ENCODE measurements at regions not wholly inside any gene's neighbourhood (a gene's known extent, or its start where the extent isn't known, plus 50 kb on each side); places are given as distances from the start of the nearest gene placed in this dataset.

DNA sequence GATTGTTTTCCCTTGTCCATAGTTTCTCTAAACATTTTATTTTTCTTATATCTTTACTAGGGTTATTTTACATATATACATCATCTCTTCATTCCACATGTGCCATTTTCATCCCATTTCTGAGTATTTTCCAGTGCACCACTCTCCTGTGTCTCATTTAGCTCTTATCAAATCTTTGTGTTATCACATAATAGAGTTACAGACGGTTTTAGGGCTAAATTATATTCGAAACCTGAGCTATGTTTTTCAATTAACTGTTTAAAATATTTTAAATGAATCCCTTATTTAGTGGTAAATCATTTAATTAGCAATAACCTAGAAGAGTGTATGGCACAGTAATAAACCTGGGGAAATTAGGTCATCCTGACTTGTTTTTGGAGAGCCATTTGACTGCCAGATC lies 160.4 kb upstream of the DCN start:
- no peak for DNase-seq (ENCODE audit: low read depth in 2 of 2, low spot score in 1 of 2)

DNA sequence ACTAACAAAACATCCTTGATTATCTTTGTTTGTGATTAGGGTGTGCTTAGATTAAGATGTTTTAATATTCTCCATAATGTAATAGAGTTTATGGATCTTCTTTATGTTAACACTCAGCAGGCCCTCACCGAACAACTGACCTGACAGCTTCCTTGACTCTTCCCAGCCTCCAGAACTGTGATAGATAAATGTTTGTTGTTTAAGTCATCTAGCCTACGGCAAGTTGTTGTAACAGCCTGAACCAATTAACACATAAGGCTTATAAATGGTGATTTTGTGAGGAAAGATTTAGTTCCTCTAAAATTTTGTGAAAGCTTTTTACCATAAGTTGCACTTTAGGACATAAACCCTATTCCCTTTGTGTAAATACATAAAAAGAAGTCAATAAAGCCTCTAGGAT lies 156.5 kb upstream of the DCN start:
- DNase-seq (ENCODE audit: low read depth in 2 of 2, low spot score in 1 of 2), result no peak

DNA sequence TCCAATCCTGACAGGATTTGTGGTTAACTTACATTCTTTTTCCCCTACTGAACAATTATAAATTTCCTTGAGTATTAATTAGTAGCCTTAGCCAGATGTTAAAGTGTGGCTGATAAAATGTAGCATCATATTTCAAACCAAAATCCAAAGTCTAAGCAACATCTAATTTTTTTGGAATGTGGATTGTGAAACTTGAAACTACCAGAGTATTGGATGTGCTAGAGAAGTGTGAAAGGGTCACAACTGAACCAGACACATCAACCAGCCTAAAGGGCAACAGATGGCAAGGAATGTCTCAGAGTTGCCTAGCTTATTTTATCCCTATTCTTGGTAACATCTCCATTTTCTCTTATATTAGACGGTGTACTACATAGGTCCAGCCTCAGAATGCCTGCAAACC lies 153.1 kb upstream of the DCN start:
- DNase-seq (ENCODE audit: low read depth in 2 of 2, low spot score in 1 of 2), result no peak

DNA sequence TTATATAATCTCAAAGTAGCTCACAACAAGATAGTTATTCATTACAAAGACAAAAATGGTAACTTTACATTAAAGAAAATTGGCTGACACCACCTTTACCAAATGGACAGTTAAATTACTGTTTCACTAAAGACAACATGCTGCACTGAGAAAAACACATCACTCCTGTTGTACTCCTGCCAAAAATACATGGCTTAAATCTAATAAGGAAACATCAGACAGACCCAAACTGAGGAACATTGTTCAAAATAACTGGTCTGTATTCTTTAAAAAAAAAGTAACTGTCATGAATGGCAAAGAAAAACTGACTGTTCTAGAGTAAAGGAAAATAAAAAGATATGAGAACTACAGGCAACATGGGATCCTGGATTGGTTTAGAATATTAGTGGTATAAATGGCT lies 151.3 kb upstream of the DCN start:
- no peak for DNase-seq (ENCODE audit: low read depth in 2 of 2, low spot score in 1 of 2)

DNA sequence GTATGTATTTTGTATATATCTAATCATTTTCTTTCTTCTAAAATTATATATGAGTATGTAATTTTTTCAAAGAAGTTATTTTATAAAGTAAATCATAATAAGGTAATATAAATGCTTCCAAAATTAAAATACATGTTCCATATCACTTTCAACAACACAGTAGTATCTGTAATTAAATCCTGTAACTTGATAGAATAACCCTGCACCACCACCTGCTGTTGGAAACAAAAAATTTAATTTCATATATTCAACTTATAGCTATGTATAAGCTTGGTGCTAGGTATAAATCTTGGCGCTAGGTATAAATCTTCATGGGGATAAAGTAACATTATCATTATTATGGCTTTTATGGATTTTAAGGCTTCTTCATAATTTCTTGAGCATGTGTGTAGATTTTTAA lies 149.7 kb upstream of the DCN start:
- DNase-seq (ENCODE audit: low read depth in 2 of 2, low spot score in 1 of 2), result no peak

DNA sequence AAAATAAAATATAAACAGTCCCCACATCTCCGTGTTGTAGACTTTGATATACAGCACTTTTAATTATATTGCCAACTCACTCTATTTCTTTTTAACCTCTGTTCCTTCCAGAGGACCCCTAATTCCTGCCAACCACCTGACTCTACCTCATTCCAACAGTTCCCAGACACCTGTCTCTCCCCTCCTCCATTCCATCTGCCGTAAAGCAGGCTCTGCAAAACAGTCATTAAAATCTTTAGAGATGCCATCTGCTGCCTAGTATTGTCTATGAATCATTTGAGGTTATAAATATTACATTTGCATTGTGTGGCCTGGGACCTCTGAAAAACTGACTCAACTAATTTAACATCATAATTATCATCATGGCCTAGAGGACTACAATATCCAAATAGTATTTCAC lies 148.8 kb upstream of the DCN start:
- no peak for DNase-seq (ENCODE audit: low read depth in 2 of 2, low spot score in 1 of 2)

DNA sequence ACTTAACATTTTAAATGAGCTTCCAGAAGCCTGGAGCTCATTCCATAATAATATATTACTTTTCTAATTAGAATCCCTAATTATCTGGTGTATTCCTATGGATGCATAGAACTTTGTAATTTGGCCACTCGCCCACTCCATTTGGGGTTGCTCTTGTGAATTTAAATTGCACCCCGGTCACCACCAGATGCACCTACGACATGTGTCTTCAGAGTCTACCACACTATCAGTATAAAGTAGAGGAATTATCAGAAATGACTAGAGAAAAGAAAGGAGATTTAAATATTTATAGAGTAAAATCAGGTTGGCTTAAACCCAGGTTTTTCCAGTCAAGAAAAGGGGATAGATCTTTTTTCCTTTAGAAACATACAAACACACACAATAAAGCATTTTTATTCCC lies 145.8 kb upstream of the DCN start:
- DNase-seq (ENCODE audit: low read depth in 2 of 2, low spot score in 1 of 2), result no peak

DNA sequence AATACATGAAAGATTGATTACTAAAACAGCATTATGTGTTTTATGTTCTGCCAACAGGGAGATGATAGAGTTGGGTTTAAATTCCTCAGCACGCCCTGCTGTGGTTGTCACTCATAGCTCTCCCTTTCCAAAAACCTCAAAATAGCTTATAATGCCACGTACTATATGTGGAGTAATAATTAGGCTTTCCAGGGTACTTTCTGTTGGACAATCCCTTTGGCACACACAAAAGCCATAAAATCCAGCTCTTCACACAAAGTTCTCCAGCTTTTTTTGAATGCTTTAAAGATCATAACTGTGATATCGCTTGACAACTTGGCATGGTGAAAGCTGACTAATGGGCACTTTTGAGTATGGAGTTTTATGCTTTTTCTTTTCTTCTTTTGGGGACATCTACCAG lies 145.3 kb upstream of the DCN start:
- no peak for DNase-seq (ENCODE audit: low read depth in 2 of 2, low spot score in 1 of 2)

DNA sequence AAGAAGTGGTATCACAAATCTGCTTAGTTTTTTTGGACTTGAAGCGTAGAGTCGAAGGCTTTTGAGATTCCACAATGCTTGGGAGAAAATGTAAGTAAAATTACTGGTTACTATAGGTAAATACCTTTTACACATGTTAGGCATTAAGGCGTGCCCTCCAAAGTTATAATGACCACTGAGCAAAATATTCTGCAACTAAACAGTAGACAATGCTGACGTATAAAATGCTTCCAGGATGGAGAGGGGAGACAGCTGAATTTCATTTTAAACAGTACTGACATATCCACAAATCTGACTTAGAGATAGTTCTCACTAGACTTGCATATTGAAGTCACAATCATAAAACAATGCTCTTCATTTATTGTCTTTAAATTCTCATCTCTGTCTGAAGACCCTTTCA lies 144.5 kb upstream of the DCN start:
- no peak for DNase-seq (ENCODE audit: low read depth in 2 of 2, low spot score in 1 of 2)

DNA sequence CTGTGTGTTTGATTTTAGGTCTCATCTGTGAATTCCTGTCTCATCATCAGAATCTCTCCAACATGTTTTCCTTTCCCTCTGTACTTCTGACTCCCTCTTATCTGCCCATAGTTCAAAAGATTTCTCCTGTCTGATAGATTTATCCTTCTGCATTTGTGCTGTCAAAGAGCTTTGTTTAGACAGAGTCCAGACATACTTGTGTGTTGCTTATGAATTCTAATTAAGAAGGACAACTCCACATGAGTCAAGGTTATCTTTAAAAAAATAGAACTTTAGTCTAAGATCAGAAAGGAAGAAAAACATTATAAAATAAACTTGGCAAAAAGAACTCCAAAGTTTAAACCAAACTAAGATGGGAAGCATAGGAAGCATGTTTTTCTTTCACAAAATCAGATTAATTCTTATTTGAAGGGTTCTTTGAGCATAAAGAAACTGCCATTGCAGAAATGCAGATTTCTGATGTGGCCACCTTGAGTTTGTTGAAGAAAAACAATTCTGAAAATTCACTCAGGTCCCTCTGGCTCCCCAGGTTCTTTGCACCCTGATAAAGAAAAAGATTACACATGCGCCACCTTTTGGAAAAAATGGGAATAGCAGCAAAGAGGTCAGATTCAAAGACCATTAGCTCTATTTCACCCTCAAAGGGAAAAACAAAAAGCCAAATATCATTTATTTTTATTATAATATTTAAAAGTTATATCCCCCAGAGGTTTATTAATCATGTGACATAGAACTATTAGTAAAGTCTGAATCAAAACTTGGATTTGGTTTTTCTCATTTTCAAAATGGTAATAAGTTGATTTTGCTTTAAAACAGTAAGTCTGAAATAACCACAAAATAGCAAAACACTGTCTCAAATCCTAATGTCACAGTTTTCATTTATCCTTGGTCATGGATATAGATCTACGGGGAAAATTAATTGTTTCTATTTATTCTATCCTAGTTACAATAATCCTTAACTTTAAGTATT lies 143.7 kb upstream of the DCN start:
- peak in 1 of 2 donors; percentile 8 for DNase-seq (ENCODE audit: low read depth in 2 of 2, low spot score in 1 of 2)

DNA sequence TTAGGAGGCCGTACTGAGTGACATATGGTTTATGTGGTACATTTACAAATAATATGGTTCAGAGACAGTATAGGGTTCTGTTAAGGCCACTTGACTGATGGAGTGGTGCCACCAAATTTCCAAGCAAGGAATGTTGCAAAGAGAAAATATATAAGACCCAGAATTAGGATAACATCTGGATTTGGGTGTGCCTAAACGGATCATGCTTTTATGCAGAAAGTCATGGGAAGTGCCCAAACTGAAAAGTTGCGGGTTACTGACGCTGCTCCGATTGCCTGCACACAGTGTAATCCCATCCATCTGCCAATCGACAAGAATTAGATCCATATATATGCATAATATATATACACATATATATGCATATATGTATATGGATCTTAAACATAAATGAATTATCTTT lies 138.4 kb upstream of the DCN start:
- no peak for DNase-seq (ENCODE audit: low read depth in 2 of 2, low spot score in 1 of 2)

DNA sequence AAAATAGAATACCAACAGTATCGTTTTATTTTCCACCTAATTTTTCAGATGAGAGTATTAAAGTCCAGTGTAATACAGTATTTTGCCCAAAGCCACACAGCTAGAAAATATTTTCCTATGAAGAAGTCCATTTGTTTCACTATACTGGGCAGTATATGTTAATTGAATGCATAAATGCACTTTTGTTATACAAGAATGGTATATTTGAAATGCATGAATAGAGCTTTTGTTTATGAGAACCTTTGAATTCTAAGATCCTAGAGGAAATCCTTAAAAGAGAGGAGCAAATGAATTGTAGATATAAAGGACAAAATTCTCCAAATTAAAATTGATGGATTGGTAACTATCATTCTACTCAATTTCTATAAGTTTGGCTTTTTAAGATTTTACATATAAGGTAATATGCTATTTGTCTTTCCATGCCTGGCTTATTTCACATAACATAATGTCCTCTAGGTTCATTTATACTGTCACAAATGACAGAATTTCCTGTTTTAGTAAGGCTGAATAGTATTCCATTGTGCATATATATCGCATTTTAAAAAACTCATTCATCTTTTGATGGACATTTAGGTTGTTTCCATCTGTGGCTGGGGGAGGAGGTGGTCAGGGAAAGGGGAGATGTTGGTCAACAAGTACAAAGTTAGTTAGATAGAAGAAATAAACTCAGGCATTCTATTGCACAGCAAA lies 136.6 kb upstream of the DCN start:
- DNase-seq (ENCODE audit: low read depth in 2 of 2, low spot score in 1 of 2), result no peak

DNA sequence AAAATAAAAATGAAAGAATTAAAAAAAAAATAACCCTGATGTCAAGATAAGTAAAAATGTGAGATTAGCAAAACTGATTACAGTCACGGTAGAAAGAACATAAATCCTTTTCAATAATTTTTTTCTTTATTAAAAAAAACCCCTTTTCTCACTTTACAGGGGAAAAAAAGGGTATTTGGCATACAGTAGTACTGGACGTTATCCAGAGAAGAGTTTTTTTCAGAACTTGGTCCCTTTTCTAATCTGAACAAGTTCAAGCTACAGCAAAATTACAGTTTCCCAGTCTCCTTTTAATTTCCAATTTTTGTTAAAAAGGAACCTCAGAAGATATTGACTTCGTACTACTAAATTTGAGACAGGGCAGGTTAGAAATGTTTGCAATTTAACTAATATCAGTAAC lies 134.7 kb upstream of the DCN start:
- DNase-seq (ENCODE audit: low read depth in 2 of 2, low spot score in 1 of 2), result no peak

DNA sequence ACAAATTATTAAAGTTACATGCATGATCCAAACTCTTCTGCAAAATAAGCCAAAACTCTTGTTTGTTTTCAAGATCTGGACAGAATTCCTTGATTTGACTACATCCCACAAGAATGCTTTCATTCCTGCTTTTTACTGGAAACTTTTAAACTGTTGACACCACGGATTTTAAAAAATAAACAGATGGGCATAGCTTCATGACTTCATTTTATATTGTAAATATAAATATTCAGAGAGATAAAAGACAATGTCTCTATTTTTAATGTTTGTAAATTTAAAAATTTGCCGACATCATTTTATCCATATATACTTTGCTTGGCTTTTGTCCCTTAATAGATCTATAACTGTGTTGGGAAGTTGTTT lies 134.3 kb upstream of the DCN start:
- DNase-seq (ENCODE audit: low read depth in 2 of 2, low spot score in 1 of 2), result no peak

DNA sequence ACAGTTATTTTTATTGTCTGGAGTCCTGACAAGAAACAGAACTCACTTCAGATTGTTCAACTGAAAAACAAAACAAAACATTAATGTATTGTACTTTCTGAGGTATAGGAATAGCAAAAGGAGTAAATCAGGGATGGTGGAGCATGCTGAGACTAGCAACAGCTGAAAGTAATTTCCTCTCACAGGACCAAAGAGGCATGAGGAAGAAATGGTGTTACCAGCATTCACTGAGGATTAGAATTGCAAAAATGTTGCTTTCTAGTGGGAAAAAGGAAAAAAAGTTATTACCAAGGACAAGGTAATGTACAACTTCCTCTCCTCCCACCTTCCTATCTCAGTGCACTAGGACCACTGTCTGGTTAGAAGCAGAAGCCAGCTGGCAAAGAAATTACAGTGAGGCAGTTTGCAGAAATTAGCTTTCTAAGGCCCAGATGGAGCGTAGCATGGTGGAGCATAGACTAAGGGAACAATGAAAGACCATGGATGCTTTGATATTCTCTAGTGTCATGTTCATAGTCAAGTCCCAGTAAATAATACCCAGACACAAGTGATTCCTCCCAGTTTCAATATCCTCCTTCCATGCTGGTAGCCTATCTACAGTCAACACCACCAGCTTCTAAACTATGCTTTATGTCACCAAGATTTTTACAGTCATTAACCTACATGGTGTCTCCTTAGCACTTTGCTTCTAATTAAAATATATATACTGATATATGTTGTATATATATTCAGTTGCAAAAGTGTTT lies 133.7 kb upstream of the DCN start:
- DNase-seq (ENCODE audit: low read depth in 2 of 2, low spot score in 1 of 2), result no peak

DNA sequence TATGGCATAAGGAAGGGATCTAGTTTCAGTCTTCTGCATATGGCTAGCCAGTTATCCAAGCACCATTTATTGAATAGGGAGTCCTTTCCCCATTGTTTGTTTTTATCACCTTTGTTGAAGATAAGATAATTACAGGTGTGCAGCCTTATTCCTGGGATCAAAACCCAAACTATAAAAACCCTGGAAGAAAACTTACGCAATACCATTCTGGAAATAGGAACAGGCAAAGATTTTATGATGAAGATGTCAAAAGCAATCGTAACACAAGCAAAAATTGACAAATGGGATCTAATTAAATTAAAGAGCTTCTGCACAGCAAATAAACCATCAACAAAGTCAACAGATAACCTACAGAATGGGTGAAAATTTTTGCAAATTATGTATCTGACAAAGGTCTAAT lies 128.5 kb upstream of the DCN start:
- DNase-seq (ENCODE audit: low read depth in 2 of 2, low spot score in 1 of 2), result no peak

DNA sequence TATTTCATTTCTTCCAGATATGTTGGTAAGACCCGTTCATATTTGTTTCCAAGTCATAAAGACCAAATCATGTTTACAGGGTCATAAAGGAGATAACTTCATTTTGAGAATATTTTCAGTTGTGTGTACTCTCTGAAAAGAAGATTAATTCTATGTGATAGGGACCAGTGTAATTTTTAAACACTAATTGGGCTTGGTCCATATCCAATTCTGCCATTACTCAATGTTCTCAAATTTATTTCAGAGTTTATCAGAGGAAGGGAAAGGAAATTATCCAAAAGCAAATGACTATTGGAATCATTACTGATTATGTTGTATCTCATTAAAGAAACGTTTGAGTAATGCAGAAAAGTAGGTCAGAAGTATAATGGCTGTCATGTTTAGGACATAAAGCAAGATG lies 126.8 kb upstream of the DCN start:
- DNase-seq (ENCODE audit: low read depth in 2 of 2, low spot score in 1 of 2), result no peak

DNA sequence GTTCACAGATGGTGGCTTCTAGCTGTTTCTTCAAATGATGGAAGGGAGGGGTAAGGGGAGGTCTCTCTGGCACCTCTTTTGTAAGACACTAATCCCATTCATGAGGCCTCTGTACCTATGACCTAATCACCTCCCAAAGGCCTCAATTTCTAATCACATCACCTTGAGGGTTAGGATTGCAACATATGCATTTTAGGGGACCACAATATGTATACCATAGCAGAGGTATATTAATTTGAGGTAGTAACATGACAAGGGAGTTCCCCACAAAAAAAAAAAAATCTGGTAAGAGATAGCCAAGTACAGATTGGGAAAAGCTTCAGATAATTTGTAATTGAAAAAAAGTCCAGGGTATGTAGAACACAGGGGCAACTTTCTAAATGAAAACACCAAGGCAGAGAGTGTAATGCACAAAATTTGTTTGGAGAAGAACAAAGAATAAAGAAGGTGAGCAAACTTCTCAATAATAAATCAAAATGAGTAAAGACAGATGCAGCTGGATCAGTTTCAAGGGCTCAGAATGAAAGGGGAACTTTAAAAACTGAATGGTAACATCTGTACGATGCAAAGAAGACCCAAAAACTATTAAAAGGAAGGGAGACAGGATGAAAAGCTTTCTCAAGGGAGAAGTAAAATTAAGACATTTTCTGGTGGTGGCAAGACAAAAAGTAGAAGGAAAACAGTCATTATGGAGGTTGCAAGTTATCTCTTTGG lies 125.5 kb upstream of the DCN start:
- no peak for DNase-seq (ENCODE audit: low read depth in 2 of 2, low spot score in 1 of 2)

DNA sequence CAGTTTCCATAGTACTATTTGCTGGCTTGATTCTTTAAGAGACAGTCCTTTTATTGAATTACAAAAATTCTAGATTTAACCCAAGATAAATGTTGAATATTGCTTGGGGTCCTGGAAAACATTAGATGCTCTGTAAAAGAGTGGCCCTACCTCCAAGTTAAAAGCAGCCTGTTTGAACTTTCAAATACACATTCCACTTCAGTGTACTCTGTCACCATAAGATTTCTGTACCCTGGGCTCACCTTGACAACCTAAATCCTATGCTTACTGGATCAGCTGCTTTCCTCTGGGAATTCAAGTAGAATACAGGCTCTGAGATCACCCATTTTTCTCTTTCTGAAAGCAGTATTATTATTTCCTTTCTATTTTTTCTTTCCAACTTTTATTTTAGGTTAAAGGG lies 107.7 kb upstream of the DCN start:
- DNase-seq (ENCODE audit: low read depth in 2 of 2, low spot score in 1 of 2), result no peak

DNA sequence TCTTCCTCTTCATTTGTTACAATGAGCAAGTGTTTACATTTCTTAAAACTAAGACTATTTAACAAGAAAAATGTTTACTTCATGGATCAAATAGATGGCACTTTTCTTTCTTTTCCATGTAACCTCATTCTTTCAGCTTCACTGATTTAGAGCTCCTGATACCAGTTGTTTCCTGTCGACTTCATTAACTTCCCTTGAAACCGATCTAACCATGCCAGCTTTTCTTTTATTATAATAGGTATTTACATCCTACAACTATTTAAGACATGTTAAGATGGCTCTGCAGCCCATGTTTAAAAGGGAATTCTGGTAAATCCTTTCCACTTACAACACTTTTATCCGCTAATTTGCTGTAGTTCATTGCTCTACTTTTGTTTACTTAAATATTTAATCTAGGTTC lies 107.3 kb upstream of the DCN start:
- DNase-seq (ENCODE audit: low read depth in 2 of 2, low spot score in 1 of 2), result no peak

DNA sequence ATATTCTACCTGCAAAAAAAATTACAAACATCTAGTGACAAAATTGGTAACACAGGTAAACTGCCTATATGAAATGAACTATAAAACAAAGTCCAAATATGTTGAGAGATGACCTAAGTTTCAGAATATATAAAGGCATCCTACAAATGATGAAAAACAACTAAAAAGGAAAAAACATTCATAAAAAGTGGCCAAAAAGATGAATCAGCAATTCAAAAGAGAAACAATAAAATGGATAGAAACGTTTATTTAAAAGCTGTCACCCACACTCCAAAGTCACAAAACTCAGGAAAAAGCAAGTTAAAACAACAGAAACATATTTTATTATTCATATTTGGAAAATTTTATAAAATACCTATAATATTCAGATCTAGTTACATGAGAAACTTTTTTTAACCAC lies 106.5 kb upstream of the DCN start:
- no peak for DNase-seq (ENCODE audit: low read depth in 2 of 2, low spot score in 1 of 2)
